Esophagus mucosa (tissue), 1 donor: ENCODE measurements at regions not wholly inside any gene's neighbourhood (a gene's known extent, or its start where the extent isn't known, plus 50 kb on each side); places are given as distances from the start of the nearest gene placed in this dataset.
"Not testable (repeated sequence)": the region's sequence is repeated elsewhere in the genome, so short reads cannot be mapped to it uniquely, and the experiment has no call there.

Source experiments
- ATAC-seq: fragments of 200-7000 bp; cut with Tn5 transposase; one replicate; pipeline ENCODE4 v1.9.1; 2020
- donor health status: DM: yes; HTN: yes; CAD: no.

DNA sequence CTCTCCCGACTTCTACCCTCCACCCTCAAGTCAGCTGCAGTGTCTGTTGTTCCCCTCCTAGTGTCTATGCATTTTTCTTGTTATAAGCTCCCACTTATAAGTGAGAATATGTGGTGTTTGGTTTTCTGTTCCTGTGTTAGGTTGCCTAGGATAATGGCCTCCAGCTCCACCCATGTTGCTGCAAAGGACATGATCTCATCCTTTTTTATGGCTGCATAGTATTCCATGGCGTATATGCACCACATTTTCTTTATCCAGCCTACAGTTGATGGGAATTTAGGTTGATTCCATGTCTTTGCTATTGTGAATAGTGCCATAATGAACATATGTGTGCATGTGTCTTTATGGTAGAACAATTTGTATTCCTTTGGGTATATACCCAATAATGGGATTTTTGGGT lies 80.7 kb downstream of the SPTSSA start:
- not testable (repeated sequence) for ATAC-seq

DNA sequence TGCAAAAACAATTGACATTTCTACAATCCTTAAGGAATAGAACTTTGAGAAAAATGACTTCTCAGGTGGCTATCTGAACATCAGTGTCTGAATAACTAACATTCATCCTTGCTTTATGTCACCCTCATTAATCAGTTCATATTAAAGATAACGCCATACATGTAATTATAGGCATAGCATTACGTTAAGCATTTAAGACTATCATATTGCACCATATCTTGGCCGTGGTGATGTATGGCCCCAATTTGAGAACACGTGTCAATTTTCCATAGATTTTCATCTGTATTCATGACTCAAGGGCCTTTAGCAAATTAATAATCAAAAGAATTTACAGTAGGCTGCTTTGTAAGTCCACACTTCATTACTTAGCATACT lies 81.6 kb downstream of the SPTSSA start:
- ATAC-seq: no peak

DNA sequence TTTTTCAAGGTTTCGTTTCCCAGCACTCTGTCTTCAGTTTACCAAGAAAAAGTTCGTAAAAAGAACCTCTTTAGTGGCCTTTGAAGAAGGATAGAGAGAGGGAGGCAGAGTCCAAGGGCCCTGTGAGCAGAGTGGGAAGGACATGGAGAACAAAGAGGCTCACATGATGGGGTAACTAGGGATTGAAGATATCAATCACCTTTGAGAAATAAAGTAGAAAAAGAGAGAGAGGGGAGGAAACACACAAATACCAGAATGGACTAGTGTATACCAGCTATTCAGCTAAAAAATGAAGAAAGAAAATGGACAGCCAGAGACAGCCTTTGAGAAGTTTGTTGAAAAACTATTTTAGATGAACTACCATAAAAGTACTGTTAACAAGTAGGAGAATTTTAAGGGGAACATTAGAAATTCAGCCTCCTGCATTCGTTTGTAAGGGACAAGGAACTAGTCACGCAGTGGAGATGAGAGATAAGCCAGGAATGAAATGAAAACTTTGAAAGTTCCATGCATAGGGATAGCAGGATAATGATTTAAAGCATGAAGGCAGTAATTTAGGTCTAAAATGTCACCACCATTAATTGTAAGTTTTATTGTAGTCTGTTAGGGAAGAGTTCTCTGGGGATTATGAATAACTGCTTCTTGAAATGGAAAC lies 82.1 kb downstream of the SPTSSA start:
- ATAC-seq: no peak

DNA sequence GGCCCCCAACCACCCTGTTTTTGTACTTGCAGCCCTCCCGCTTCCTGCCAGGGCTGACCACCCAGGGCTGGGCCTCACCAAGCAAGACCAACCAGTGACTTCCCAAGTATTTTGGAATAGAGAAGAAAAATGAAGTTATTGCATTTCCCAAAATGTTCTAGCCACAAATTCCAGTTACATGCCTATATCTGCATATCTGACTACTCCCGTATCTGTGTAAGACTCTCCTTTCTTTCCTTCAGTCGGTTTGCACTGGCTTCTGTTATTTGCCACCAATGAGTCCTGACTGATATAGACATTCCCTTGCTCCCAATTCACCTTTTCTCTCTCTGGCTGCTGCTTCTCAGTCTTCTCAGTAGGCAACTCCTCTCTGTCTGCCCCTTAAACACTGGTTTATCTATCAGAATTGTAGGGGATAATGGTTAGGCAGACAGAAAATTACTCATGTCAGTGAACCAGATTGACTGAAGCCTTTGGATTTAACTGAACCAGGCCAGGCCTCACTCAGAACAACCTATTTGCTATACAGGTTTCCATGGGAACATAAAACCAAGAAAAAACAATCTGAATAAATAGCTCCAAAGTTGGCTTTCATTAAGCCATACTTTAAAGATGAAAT lies 85.3 kb downstream of the SPTSSA start:
- ATAC-seq: no peak

DNA sequence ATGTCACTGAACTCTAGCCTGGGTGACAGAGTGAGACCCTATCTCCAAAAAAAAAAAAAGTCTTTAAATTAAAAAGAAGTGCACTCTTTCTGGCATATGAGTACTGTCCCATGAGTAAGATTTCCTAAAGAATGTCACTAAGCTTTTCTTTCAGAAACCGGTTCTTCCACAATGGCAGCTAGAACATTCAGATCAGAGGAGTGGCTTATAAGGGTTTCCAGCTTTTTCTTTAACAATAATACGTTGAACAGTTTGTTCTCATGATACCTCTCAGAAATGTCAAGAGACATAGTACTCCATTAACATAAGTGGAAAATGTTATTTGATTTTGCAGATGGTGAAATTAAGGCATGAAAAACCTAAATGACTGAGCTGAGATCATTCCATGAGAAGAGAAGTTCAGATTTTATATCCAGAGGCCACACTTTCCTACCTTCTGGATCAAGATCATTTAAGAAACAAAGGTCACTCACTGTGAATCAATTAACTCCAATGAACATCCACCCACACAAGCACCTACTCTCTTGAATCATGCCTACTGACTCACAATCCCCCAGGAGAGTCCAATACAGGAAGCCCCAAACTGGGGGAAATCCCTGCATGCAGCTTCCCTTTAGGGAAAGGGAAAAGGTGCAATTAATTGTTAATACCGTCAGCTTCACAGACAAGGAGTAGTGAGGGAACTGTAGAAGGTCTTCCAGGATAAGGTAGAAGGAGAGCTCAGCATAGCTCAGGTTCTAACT lies 86.9 kb downstream of the SPTSSA start:
- peak; percentile 86 for ATAC-seq

DNA sequence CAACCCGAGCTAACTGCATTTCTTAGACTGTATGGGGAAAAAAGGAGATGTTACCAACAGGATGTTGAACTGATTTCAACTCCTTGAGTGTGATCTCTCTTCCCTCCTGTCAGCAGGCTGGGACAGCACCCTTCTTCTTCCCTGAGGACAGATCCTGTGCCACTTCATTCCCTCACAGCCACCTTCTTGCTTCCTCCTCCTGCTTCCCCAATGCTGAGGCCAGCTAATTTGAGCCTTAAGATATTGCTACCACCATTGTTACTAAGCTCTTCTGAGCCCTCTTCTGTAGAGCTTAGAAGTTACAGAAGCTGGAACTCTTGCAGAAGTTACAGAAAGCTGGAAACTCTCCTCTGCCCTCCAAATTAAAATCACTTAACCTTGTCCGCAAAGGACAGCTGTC lies 88.8 kb downstream of the SPTSSA start:
- ATAC-seq: no peak

DNA sequence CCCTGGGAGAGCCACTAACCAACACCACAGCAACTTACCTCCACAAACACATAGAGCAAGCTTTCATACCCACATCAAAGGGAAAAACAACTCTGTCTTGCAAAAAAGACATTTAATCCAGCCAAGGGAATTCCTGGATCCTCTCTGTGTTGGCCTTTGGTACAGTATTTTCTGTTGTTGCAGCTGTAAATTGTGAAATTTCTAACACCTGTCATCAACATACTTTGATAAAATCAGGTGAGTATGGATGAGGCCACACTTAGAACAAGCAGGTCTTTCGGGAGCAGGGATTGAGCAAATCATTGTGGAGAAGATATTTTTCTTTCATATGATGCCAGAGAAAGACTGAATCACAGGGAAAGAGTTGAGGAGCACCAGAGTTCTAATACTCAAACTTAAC lies 89.3 kb downstream of the SPTSSA start:
- ATAC-seq: peak; percentile 21

DNA sequence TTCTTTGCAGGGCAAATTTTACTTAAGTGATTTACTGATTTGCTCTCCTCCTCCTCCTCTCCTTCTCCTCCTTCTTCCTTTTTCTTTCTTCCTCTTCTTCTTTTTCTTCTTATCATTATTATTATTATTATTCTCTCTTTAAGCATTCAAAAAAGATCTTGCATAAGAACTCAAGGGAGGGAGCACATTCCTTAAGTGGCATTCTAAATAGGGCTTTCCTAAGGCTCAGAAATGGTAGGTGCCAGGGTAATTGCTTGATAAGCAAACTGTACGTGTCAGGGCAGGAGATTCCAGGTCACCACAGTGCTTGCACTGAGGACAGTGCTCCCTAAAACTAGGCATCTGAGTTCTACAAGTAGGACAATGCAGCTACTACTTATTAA lies 92.4 kb downstream of the SPTSSA start:
- ATAC-seq: peak; percentile 43

DNA sequence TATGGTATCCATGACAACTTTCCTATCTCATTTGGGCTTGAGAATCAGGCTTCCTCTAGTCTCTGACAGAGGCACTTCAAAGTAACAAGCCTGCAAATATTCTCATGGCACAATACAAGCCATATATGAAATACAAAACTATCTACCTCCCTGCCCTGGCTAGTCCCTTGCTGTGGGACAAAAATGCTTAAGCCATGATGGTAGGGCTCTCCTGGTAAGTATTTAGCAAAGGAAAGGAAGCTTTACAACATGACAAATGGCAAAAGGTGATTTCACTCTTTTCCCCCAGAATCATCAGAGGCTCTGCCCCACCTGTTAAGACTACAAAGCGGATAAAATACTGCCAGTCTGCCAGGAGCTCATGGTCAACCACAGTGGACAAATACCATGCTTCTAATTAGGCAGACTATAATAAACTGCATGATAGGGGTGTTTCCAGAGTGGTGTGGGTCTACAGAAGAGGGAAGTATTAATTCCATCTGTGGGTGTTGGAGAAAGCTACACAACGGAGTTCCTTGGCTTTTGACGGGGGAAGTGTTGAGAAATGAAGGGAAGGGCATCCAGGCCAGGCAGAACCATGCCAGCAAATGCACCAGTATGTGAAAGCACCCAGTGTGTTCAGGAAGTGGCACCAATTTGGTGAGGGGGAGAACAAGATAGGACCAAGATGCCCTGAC lies 92.9 kb downstream of the SPTSSA start:
- no peak for ATAC-seq

DNA sequence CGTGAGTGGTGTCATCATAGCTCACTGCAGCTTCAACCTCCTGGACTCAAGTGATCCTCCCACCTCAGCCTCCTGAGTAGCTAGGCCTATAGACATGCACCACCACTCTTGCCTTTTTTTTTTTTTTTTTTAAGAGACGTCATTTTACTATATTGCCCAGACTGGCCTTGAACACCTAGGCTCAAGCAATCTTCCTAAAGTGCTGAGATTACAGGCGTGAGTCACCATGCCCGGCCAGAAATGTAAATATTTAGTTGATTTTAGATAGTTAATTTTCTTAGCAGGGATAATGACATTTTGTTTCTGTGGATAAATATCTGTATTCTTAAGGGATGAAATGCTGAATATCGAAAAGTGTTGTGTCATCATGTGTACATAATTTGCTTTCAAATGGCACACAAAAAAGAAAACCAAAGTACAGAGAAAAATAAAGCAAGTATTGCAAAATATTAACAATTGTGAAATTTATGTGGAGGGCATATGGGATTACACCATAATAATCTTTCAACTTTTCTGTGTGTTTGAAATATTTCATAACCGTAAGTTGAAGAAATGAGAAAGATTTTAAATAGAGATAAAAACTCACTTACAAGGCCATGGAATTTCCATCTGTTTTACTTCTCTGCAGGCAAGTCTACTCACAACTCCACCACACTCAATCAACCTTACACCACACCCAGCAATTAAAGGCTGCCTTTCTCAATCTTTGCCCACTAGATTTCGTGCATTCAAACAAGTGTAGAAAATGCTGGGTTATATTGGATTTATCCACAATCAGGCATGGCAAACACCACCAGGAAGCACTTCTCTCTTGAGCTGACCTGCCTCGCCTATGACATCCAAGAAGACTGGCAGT lies 93.7 kb downstream of the SPTSSA start:
- ATAC-seq: no peak

DNA sequence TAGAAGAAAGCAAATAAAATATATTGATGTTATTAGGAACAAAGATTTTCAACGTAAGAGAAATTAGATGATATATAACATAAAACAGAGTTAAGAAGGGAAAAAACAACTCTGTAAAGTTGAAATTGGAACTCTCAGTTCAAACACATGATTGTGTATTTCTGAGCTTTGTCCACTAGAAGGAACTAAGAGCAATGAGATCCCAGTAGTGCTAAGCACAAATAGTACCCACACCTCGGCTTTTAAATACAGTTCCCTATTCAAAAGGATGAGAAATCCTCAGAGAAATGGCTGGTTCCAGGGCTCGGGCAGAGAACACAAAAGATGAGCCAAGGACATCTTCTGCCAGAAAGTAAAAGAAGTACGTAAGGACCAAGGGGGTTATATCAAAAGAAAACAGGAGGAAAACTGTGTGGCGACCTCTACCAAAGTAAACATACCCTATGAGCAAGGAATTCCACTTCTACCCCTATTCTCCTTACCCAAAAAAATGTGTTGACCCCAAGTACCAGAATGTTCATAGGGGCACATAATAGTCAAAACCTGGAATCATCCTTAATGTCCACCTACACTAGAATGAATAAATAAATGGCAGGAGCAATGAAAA lies 96.6 kb downstream of the SPTSSA start:
- ATAC-seq: no peak

DNA sequence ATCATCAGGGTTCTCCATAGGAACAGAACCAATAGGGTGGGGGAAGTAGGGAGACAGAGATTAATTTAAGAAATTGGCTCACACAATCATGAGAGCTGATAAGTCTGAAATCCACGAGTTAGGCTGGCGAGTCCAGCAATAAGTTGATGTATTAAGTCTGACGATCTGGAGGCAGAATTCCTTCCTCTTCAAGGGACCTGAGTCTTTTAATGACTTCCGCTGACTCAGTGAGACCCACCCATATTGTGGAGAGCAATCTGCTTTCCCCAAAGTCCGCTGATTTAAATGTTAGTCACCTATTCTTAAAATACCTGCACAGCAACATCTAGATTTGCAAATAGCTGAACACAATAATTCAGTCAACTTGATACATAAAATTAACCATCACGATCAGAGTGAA lies 97.8 kb downstream of the SPTSSA start:
- ATAC-seq: peak; percentile 71

DNA sequence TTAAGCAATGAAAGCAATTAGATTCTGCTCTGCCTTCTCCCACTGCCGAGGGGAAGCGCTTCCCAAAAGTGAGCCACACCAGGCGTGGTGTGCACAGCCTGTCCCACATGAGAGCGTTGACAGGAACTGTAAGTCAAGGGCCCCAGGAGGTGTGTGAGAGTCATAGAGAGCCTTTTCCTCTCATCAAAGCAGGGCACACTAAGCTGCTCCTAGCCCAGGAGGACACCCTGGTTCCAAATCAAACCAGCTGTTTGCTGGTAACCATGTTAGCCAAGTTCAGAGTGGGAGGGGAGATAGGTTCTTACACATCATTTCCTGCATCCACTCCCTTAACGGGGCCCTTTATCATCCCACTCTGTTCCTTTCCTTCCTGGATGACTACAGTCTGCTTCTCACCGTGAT lies 98.3 kb downstream of the SPTSSA start:
- ATAC-seq: peak; percentile 50

DNA sequence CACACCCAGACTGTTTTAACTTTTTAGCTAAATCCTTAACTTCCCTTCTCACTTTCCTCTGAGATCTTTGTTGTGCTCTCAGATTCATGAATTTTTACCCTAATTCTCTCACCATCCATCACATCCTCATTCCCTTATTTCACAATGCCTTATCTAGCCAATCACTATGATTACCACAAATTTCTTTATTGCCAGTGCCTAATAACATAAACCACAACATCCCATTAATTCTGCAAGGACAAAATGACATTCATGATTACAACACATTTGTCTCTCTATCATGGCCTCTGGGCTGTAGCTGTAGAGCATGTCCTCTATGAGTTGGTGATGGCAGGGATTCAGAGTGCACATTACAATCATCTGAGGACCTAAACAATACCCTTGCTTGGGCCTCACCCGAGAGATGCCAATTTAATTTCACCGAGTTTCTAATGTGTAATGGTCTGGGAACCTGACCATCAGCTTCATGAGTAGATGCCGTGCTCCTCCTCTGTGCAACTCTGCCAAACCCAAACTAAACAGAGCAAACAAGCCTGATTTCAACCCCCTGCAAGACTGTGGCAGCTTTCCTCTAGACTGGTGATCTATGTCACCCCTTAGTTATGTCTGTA lies 99.3 kb downstream of the SPTSSA start:
- ATAC-seq: no peak

DNA sequence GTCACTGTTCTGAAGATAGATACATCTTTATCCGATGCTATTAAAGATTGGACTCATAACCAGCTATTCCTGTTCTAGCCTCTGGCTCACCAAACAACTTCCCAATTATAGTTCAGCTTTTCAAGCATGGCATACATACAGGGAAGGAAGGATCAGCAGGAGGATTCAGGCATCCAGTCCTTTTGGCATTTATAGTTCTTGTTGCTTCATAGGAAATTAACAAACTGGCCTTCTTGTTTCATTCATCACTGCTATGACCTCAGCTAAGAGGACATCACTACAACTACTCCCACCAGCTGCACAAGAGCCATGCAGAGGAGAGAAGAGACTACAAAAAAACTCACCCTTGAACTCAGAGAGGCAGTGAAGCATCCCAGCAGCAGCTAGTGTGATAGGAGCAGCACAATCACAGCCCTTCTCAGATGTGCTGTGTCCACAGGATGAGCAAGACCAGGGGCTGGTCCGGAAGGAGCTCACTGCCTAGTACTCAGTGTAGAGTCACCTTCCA lies 100.5 kb downstream of the SPTSSA start:
- ATAC-seq: peak; percentile 50

DNA sequence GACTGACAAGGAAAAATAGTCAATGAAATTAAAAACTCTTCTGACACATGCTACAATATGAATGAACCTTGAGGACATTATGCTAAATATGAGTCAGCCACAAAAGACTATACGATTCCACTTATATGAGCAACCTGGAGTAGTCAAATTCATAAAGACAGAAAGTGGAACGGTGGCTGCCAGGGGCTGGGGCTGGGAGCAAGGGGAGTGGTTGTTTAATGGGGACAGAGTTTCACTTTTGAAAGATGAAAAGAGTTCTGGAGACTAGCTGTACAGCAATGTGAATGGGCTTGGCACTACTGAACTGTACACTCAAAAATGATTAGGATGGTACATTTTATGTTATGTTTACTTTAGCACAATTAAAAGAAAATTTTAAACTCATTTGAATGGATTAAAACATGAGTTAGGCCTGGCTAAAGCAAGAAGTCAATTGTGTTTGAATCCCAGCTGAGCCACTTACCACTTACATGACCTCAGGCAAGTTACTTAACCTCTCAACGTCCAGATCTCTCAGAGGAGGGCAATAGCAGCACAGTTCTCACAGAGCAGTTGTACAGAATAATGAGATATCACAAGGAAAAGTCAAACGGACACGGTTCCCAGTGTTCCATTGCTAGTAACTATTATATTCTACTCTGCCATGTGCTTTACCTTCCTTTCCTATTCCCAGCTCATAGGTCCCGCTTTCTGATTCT lies 102.5 kb downstream of the SPTSSA start:
- no peak for ATAC-seq

DNA sequence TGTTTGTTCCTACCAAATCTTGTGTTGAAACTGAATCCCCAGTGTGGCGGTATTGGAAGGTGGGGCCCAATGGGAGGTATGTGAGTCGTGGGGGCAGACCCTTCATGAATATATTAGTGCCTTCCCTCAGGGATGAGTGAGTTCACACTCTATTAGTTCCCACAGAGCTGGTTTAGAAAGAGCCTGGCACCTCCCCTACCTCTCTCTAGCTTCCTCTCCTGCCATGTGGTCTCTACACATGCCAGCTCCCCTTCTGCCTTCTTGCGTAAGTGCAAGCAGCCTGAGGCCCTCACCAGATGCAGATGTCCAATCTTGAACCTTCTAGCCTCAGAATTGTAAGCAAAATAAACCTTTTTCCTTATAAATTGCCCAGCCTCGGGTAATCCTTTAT lies 105.8 kb downstream of the SPTSSA start:
- ATAC-seq: peak; percentile 57

DNA sequence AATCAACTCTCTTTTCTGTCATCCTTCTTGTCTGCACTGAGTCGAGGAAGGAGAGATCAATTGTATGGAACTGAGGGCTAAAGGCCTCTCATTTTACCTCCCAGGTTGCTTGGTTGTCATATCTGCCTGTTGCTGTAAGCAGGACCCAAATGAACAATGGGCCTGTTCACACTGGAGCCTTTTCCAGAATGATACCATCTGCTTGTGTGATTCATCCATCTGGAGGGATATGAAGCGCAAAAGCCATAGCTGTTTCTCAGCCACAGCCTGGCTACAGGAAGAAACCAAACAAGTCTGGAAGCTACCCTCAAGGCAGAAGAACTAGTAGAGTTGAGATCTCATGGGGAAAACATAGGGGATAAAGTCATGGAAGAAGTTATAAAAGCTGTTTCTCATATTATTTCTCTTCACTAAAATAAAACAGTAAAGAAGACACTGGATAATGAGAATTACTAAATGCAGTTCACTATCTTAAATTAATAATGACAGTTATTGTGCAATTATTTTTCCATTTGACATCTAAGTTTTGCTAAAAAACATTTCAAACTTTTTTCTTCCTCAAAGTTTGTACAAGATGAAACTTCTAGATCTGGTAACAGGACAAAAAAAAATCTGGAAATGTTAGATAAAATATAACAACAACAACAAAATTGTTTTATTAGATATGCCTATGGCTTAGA lies 106.3 kb downstream of the SPTSSA start:
- ATAC-seq: peak; percentile 82

DNA sequence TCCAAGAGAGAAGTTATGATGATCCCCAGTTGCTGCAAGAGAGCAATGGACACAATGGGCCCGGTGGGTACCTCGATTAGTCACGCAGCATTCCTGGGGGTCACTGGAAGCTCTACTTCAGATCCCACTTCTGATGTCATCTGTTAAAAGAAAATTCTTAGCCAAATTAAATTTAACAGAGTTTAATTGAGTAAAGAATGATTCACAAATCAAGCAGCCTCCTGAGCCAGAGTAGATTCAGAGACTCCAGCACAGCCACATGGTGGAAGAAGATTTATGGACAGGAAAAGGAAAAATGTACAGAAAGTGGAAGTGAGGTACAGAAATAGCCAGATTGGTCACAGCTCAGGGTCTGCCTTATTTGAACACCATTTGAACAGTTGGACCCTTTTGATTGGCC lies 107.5 kb downstream of the SPTSSA start:
- no peak for ATAC-seq

DNA sequence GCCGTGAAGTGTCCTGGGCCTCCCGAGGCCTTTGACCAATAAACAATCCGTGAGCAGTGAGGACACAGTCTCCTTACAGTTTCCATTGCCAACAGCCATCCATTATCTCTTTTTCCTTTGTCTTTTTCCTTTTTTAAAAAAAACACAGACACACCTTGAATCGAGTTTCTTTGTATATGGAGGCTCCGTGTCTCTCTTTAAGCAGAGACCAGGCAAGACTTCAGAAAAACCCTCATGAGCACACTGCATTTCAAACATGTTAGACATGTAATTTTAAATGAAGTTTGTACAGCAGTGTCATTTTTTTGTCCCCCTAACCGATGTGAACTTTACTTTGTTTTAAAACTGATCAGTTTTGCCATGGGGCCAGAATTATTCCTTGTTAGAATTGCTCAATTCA lies 111.1 kb downstream of the SPTSSA start:
- ATAC-seq: no peak
